A549 (cell line): ENCODE measurements at regions not wholly inside any gene's neighbourhood (a gene's known extent, or its start where the extent isn't known, plus 50 kb on each side); places are given as distances from the start of the nearest gene placed in this dataset.

Experiments
- ATAC-seq, 2 experiments: fragments of 200-7000 bp in 1 of 2; fragments of >200 bp in 1 of 2; cut with Nextera tagmentation in 1 of 2; cut with Tn5 transposase in 1 of 2; 3 replicates each; pipeline versions ENCODE4 v1.8.0 to v1.9.1; 2018 to 2020; ENCODE audit warnings: mild to moderate bottlenecking in 1 of 2, moderate library complexity in 1 of 2
- CTCF ChIA-PET: fragments of 300-600 bp; sonication (Branson Sonifier 250); formaldehyde crosslinking; extraction: SDS; loops from one replicate; lab custom pipeline; 2021; ENCODE audit warnings: antibody characterized with exemption, inconsistent platforms; lab: Yijun Ruan, JAX
- POLR2A ChIA-PET: fragments of 350-600 bp; formaldehyde crosslinking; extraction: SDS; loops from one replicate; lab custom pipeline; 2021; ENCODE audit warnings: antibody characterized with exemption, inconsistent platforms; lab: Yijun Ruan, JAX
- DNase-seq, 2 experiments: peaks; one replicate each; pipeline versions ENCODE4 v3.0.0 to v3.0.0-alpha.2; 2011 to 2016; ENCODE audit warnings: low read depth in 1 of 2, low spot score in 1 of 2
- FAIRE-seq: peaks from 2 replicates; lab custom pipeline; 2011; peaks lifted over from hg19 to GRCh38; lab: Jason Lieb, UNC
- H3K27ac ChIP-seq, 2 experiments: fragments of >200 bp; sonication (Bioruptor Twin); formaldehyde crosslinking; 3 replicates each; pipeline ENCODE4 v1.5.1; 2016 to 2017
- H3K4me1 ChIP-seq: fragments of >200 bp; sonication (Bioruptor Twin); formaldehyde crosslinking; 3 replicates; pipeline ENCODE4 v1.6.1; 2016
- H3K4me2 ChIP-seq: fragments of >200 bp; sonication (Bioruptor Twin); formaldehyde crosslinking; 3 replicates; pipeline ENCODE4 v1.6.1; 2016
- H3K4me3 ChIP-seq: fragments of >200 bp; sonication (Bioruptor Twin); formaldehyde crosslinking; 3 replicates; pipeline ENCODE4 v1.5.1; 2016
- H3K9me3 ChIP-seq: fragments of >200 bp; sonication (Bioruptor Twin); formaldehyde crosslinking; 3 replicates; pipeline ENCODE4 v1.6.1; 2016
- ATOH8 ChIP-seq: fragments of 250-450 bp; sonication (Bioruptor Pico); IDR thresholded peaks from 2 replicates; pipeline ENCODE4 v1.5.0; 2020; ENCODE audit warnings: low read depth, mild to moderate bottlenecking, moderate library complexity
- EHMT2 ChIP-seq: fragments of 200-600 bp; sonication (generic); IDR thresholded peaks from 2 replicates; pipeline ENCODE4 v1.6.1; 2016; ENCODE audit warnings: antibody characterized with exemption, low read depth, mild to moderate bottlenecking, moderate library complexity
- FOSB ChIP-seq: fragments of 250-450 bp; sonication (Bioruptor Pico); IDR thresholded peaks from 2 replicates; pipeline ENCODE4 v1.5.0; 2020; ENCODE audit warnings: mild to moderate bottlenecking, moderate library complexity
- FOSL2 ChIP-seq, 2 experiments: fragments of 450-650 bp in 1 of 2; fragments of >200 bp in 1 of 2; sonication (Bioruptor Twin) in 1 of 2; formaldehyde crosslinking; IDR thresholded peaks; 2 replicates each; pipeline versions ENCODE4 v1.5.0 to v1.6.1; 2016 to 2020; ENCODE audit warnings: mild to moderate bottlenecking in 1 of 2, moderate library complexity in 1 of 2
- FOXS1 ChIP-seq: fragments of 250-450 bp; sonication (Bioruptor Pico); IDR thresholded peaks from 2 replicates; pipeline ENCODE4 v1.5.0; 2020; ENCODE audit warnings: mild to moderate bottlenecking, moderate library complexity
- GATA3 ChIP-seq: IDR thresholded peaks from 2 replicates; pipeline ENCODE4 v1.6.1; 2012; ENCODE audit warnings: borderline replicate concordance
- HDAC2 ChIP-seq: fragments of 200-600 bp; sonication (generic); IDR thresholded peaks from 2 replicates; pipeline ENCODE4 v1.6.1; 2016
- HES2 ChIP-seq: fragments of >200 bp; sonication (Bioruptor Twin); formaldehyde crosslinking; IDR thresholded peaks from 2 replicates; pipeline ENCODE4 v1.6.1; 2016
- HEYL ChIP-seq: fragments of 250-450 bp; sonication (Bioruptor Pico); IDR thresholded peaks from 2 replicates; pipeline ENCODE4 v1.8.0; 2021; ENCODE audit warnings: mild to moderate bottlenecking, moderate library complexity
- HOXB13 ChIP-seq: fragments of 250-450 bp; sonication (Bioruptor Pico); IDR thresholded peaks from 2 replicates; pipeline ENCODE4 v1.5.0; 2020; ENCODE audit warnings: low read depth, mild to moderate bottlenecking, moderate library complexity
- HOXB5 ChIP-seq: fragments of 250-450 bp; sonication (Bioruptor Pico); IDR thresholded peaks from 2 replicates; pipeline ENCODE4 v1.5.0; 2020; ENCODE audit warnings: mild to moderate bottlenecking, moderate library complexity
- JUNB ChIP-seq: fragments of >200 bp; sonication (Bioruptor Twin); formaldehyde crosslinking; IDR thresholded peaks from 2 replicates; pipeline ENCODE4 v1.6.1; 2016
- MAZ ChIP-seq: fragments of 150-350 bp; IDR thresholded peaks from 2 replicates; pipeline ENCODE4 v1.6.1; 2014; ENCODE audit warnings: antibody characterized with exemption, low read depth, low read length, borderline replicate concordance
- MYC ChIP-seq: IDR thresholded peaks from 2 replicates; pipeline ENCODE4 v1.6.1; 2012; ENCODE audit warnings: mild to moderate bottlenecking, inconsistent platforms, low read length, improper control_type of control experiment, borderline replicate concordance
- PHF8 ChIP-seq: fragments of 200-600 bp; sonication (generic); IDR thresholded peaks from 2 replicates; pipeline ENCODE4 v1.6.1; 2016; ENCODE audit warnings: low read depth, mild to moderate bottlenecking, antibody characterized with exemption, moderate library complexity, borderline replicate concordance
- POLR2A ChIP-seq: IDR thresholded peaks from 2 replicates; pipeline ENCODE4 v1.6.1; 2012; ENCODE audit warnings: mild to moderate bottlenecking, low read length
- RFX5 ChIP-seq: fragments of 450-650 bp; IDR thresholded peaks from 2 replicates; pipeline ENCODE4 v1.7.1; 2014; ENCODE audit warnings: antibody characterized with exemption, mild to moderate bottlenecking, moderate library complexity
- RNF2 ChIP-seq: fragments of 200-600 bp; sonication (generic); IDR thresholded peaks from 2 replicates; pipeline ENCODE4 v1.6.1; 2016; ENCODE audit warnings: low read depth, mild to moderate bottlenecking, antibody characterized with exemption, moderate library complexity, borderline replicate concordance
- SMC3 ChIP-seq: fragments of >200 bp; sonication (Bioruptor Twin); formaldehyde crosslinking; IDR thresholded peaks from 3 replicates; pipeline ENCODE4 v1.6.1; 2018; ENCODE audit warnings: inconsistent platforms
- TP53 ChIP-seq: fragments of 250-450 bp; sonication (Bioruptor Pico); IDR thresholded peaks from 2 replicates; pipeline ENCODE4 v1.5.0; 2021; ENCODE audit warnings: mild to moderate bottlenecking, moderate library complexity
- ZC3H11A ChIP-seq: fragments of 450-650 bp; IDR thresholded peaks from 2 replicates; pipeline ENCODE4 v1.6.1; 2014; ENCODE audit warnings: antibody characterized with exemption, mild to moderate bottlenecking
- ZFP36 ChIP-seq: fragments of 450-650 bp; IDR thresholded peaks from 2 replicates; pipeline ENCODE4 v1.6.1; 2014; ENCODE audit warnings: borderline replicate concordance; ENCODE audit not compliant: partially characterized antibody
- ZNF302 ChIP-seq: fragments of 250-450 bp; sonication (Bioruptor Pico); IDR thresholded peaks from 2 replicates; pipeline ENCODE4 v1.9.0; 2021; ENCODE audit warnings: inconsistent platforms, mild to moderate bottlenecking, moderate library complexity
- ZSCAN20 ChIP-seq: fragments of 250-450 bp; sonication (Bioruptor Pico); IDR thresholded peaks from 2 replicates; pipeline ENCODE4 v1.8.0; 2022; ENCODE audit warnings: mild to moderate bottlenecking, moderate library complexity
- WGBS: methylation state at CpG from one replicate; pipeline ENCODE4 v1.1.6; 2017; ENCODE audit errors: missing lambda C conversion rate; 5-methylcytosine and 5-hydroxymethylcytosine counted together
- TF ChIP-seq, protein P1 (sequence below): fragments of >200 bp; sonication (Bioruptor Twin); formaldehyde crosslinking; IDR thresholded peaks from 3 replicates; pipeline ENCODE4 v1.6.1; 2016
- TF ChIP-seq, protein P2 (sequence below): fragments of 450-650 bp; IDR thresholded peaks from 2 replicates; pipeline ENCODE4 v1.6.1; 2014; ENCODE audit warnings: antibody characterized with exemption

DNA sequence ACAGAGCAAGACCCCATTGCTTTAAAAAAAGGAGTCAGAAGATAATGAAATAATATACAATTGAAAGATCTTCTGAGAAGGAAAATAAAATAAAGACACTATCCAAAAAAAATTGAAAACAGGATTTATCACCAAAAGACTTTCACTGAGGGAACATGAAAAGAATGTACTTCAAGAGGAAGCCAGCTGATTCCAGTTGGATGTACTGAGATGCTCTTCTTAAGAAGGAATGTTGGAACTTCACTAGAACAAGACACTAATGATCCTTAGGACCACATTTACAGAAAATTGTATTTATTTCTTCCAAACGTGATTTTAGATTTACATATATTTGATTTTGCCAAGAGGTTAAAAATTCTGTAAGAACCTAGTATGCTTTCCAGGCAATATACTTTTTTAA, 65.6 kb upstream of the CNOT2 start (continued):
- no peak for TF ChIP-seq ZFP36
- TF ChIP-seq, protein P1, sequence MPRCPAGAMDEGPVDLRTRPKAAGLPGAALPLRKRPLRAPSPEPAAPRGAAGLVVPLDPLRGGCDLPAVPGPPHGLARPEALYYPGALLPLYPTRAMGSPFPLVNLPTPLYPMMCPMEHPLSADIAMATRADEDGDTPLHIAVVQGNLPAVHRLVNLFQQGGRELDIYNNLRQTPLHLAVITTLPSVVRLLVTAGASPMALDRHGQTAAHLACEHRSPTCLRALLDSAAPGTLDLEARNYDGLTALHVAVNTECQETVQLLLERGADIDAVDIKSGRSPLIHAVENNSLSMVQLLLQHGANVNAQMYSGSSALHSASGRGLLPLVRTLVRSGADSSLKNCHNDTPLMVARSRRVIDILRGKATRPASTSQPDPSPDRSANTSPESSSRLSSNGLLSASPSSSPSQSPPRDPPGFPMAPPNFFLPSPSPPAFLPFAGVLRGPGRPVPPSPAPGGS: no peak

GRCh38 chr12:70178038-70178437, 65.2 kb upstream of the CNOT2 start:
- CTCF ChIA-PET: no interaction called here

DNA sequence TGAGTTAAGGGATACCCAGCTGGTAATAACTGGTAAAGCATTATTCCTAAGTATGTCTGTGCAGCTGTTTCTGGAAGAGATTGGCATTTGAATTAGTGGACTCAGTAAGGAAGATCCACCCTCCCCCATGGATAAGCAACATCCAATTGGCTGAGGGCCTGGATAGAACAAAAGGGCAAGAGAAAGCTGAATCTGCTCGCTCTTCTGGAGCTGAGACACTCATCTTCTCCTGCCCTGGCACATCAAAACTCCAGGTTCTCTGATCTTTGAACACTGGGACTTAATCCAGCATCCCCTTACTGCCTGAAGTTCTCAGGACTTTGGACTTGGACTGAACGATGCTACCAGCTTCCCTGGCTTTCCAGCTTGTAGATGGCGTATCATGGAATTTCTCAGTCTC, 63.1 kb upstream of the CNOT2 start:
- no peak for ATAC-seq
- TF ChIP-seq MYC (no peak), RNF2 (no peak), TP53 (CRISPR knock-in tag) (no peak), HOXB13 (CRISPR knock-in tag) (no peak), HEYL (CRISPR knock-in tag) (no peak), POLR2A (no peak), FOXS1 (CRISPR knock-in tag) (no peak), HDAC2 (no peak), MAZ (no peak), PHF8 (no peak), FOSL2 (IDR thresholded peaks at IDR 0.05) (no peak), FOSL2 (CRISPR knock-in tag; IDR thresholded peaks at IDR 0.05) (no peak)
- TF ChIP-seq, protein P2, sequence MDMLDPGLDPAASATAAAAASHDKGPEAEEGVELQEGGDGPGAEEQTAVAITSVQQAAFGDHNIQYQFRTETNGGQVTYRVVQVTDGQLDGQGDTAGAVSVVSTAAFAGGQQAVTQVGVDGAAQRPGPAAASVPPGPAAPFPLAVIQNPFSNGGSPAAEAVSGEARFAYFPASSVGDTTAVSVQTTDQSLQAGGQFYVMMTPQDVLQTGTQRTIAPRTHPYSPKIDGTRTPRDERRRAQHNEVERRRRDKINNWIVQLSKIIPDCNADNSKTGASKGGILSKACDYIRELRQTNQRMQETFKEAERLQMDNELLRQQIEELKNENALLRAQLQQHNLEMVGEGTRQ: no peak

More at GRCh38 chr12:70178038-70178437, 65.2 kb upstream of the CNOT2 start:
- H3K4me1 ChIP-seq: no peaks in the 10 kb centered on the region
- TF ChIP-seq RFX5 (no peak), TP53 (CRISPR knock-in tag) (no peak), ZC3H11A (no peak), HOXB13 (CRISPR knock-in tag) (no peak), ZSCAN20 (CRISPR knock-in tag) (no peak), GATA3 (no peak), ATOH8 (CRISPR knock-in tag) (no peak), ZNF302 (CRISPR knock-in tag) (no peak), HEYL (CRISPR knock-in tag) (no peak), HOXB5 (CRISPR knock-in tag) (no peak), HES2 (no peak), JUNB (no peak), HDAC2 (no peak), FOSB (no peak), SMC3 (no peak), EHMT2 (no peak)
- TF ChIP-seq, protein P2: no peak
- no peak overlapping the region for H3K27ac ChIP-seq
- no peak for FAIRE-seq
- WGBS: 19% methylated on average over 1 of the region's 1 CpG
- H3K4me2 ChIP-seq: 0 out of 3 replicates have a peak overlapping the region, but pooled peaks have one; percentile 20
- no peak overlapping the region for H3K4me3 ChIP-seq
- POLR2A ChIA-PET: no interaction called here
- H3K9me3 ChIP-seq: no peaks in the 10 kb centered on the region
- ATAC-seq: no peak
- no peak for DNase-seq

More for the DNA sequence above, 63.1 kb upstream of the CNOT2 start:
- Histone ChIP-seq H3K9me3 (no peaks in the 10 kb centered on the region), H3K4me1 (no peaks in the 10 kb centered on the region), H3K4me3 (no peak overlapping the region), H3K27ac (no peak overlapping the region), H3K4me2 (no peak overlapping the region)
- no peak for FAIRE-seq
- POLR2A ChIA-PET: no interaction called here
- CTCF ChIA-PET: no interaction called here
- no peak for DNase-seq
- WGBS: 24% methylated on average over 3 of the region's 3 CpGs
